IMR-90 (cell line): ENCODE measurements at regions not wholly inside any gene's neighbourhood (a gene's known extent, or its start where the extent isn't known, plus 50 kb on each side); places are given as distances from the start of the nearest gene placed in this dataset.

Source experiments
- ATAC-seq: fragments of 200-7000 bp; cut with Tn5 transposase; 2 replicates; pipeline ENCODE4 v1.9.1; 2020; ENCODE audit warnings: low read depth, mild to moderate bottlenecking, moderate library complexity
- BruUV-seq: library from RNA; stranded (reverse); fragments of 400-500 nt; replicated peaks from 2 replicates; lab custom pipeline; 2021; lab: Mats Ljungman, UMichigan
- CTCF ChIA-PET: fragments of 300-600 bp; formaldehyde crosslinking; extraction: SDS; loops from one replicate; lab custom pipeline; 2021; ENCODE audit warnings: antibody characterized with exemption; lab: Yijun Ruan, JAX
- POLR2A ChIA-PET: fragments of 300-600 bp; sonication (Branson Sonifier 250); formaldehyde crosslinking; loops from one replicate; lab custom pipeline; 2022; ENCODE audit warnings: antibody characterized with exemption; ENCODE audit not compliant: unreplicated experiment; lab: Charles Lee
- DNase-seq: peaks from one replicate; pipeline ENCODE4 v3.0.0; 2013
- H2AFZ ChIP-seq: replicated peaks from 2 replicates; pipeline ENCODE3; 2013; ENCODE audit warnings: low read length, mild to moderate bottlenecking; ENCODE audit not compliant: poor library complexity
- H2AK5ac ChIP-seq: 2 replicates; pipeline ENCODE4 v1.6.1; 2013; ENCODE audit warnings: low read depth, low read length, inconsistent platforms
- H2AK9ac ChIP-seq: replicated peaks from 2 replicates; pipeline ENCODE3; 2013; ENCODE audit warnings: mild to moderate bottlenecking, low read depth, low read length, moderate library complexity; ENCODE audit not compliant: poor library complexity
- H2BK120ac ChIP-seq: 2 replicates; pipeline ENCODE4 v1.6.1; 2013; ENCODE audit warnings: low read depth, low read length, inconsistent platforms
- H2BK15ac ChIP-seq: 3 replicates; pipeline ENCODE4 v1.6.1; 2013; ENCODE audit warnings: low read depth, low read length, inconsistent platforms
- H2BK20ac ChIP-seq: 2 replicates; pipeline ENCODE4 v1.6.1; 2013; ENCODE audit warnings: low read depth, mild to moderate bottlenecking, inconsistent platforms, low read length, moderate library complexity
- H2BK5ac ChIP-seq: 2 replicates; pipeline ENCODE4 v1.6.1; 2013; ENCODE audit warnings: mild to moderate bottlenecking, low read depth, low read length, inconsistent platforms; ENCODE audit not compliant: poor library complexity, severe bottlenecking
- H3K14ac ChIP-seq: replicated peaks from 2 replicates; pipeline ENCODE4 v1.6.1; 2013; ENCODE audit warnings: low read depth, low read length, inconsistent platforms
- H3K18ac ChIP-seq: 2 replicates; pipeline ENCODE4 v1.6.1; 2013; ENCODE audit warnings: low read depth, low read length, control low read depth
- H3K23ac ChIP-seq: 2 replicates; pipeline ENCODE4 v1.6.1; 2013; ENCODE audit warnings: low read depth, low read length, inconsistent platforms
- H3K27ac ChIP-seq: 2 replicates; pipeline ENCODE4 v1.5.1; 2013; ENCODE audit warnings: mild to moderate bottlenecking, control low read depth, low read length; ENCODE audit not compliant: insufficient read depth
- H3K27me3 ChIP-seq: 2 replicates; pipeline ENCODE4 v1.6.1; 2013; ENCODE audit warnings: low read length; ENCODE audit not compliant: control insufficient read depth, insufficient read depth
- H3K36me3 ChIP-seq: 2 replicates; pipeline ENCODE4 v1.6.1; 2013; ENCODE audit warnings: low read length, mixed read lengths; ENCODE audit not compliant: control insufficient read depth, insufficient read depth
- H3K4ac ChIP-seq: 2 replicates; pipeline ENCODE4 v1.6.1; 2013; ENCODE audit warnings: low read depth, low read length, inconsistent platforms
- H3K4me1 ChIP-seq: 2 replicates; pipeline ENCODE4 v1.6.1; 2013; ENCODE audit warnings: low read length, mixed read lengths; ENCODE audit not compliant: control insufficient read depth, insufficient read depth
- H3K4me2 ChIP-seq: 2 replicates; pipeline ENCODE4 v1.6.1; 2013; ENCODE audit warnings: low read depth, mild to moderate bottlenecking, control low read depth, low read length, moderate library complexity
- H3K4me3 ChIP-seq: 2 replicates; pipeline ENCODE4 v1.5.1; 2013; ENCODE audit warnings: low read depth, mild to moderate bottlenecking, control low read depth, low read length, moderate library complexity; ENCODE audit not compliant: insufficient read depth
- H3K56ac ChIP-seq: 2 replicates; pipeline ENCODE4 v1.6.1; 2013; ENCODE audit warnings: low read length, inconsistent platforms; ENCODE audit not compliant: insufficient read depth; ENCODE audit errors: extremely low read depth
- H3K79me1 ChIP-seq, 2 experiments: 2 replicates each; pipeline ENCODE4 v1.6.1; 2013; ENCODE audit warnings: low read length in 2 of 2, inconsistent platforms in 1 of 2, low read depth in 1 of 2
- H3K9ac ChIP-seq: 2 replicates; pipeline ENCODE4 v1.6.1; 2013; ENCODE audit warnings: low read depth, low read length, control low read depth
- H3K9me1 ChIP-seq: 2 replicates; pipeline ENCODE4 v1.6.1; 2013; ENCODE audit warnings: low read length, inconsistent platforms; ENCODE audit not compliant: insufficient read depth
- H3K9me3 ChIP-seq: 2 replicates; pipeline ENCODE4 v1.6.1; 2013; ENCODE audit warnings: low read length; ENCODE audit not compliant: control insufficient read depth, insufficient read depth
- H4K20me1 ChIP-seq: 2 replicates; pipeline ENCODE4 v1.6.1; 2013; ENCODE audit warnings: low read length, inconsistent platforms; ENCODE audit not compliant: insufficient read depth
- H4K5ac ChIP-seq: 2 replicates; pipeline ENCODE4 v1.6.1; 2013; ENCODE audit warnings: mild to moderate bottlenecking, low read depth, low read length, control low read depth
- H4K8ac ChIP-seq, 2 experiments: 2 replicates each; pipeline ENCODE4 v1.6.1; 2013; ENCODE audit warnings: low read depth in 2 of 2, low read length in 2 of 2, control low read depth in 1 of 2, inconsistent platforms in 1 of 2
- H4K91ac ChIP-seq: 2 replicates; pipeline ENCODE4 v1.6.1; 2013; ENCODE audit warnings: low read depth, low read length, inconsistent platforms; ENCODE audit not compliant: insufficient read depth
- BHLHE40 ChIP-seq: fragments of 150-350 bp; IDR thresholded peaks from 2 replicates; pipeline ENCODE4 v1.6.1; 2016; ENCODE audit warnings: mild to moderate bottlenecking, low read depth, low read length
- CEBPB ChIP-seq: IDR thresholded peaks from 2 replicates; pipeline ENCODE4 v1.6.1; 2012; ENCODE audit warnings: low read depth, low read length, improper control_type of control experiment
- CTCF ChIP-seq: conservative IDR thresholded peaks from 2 replicates; pipeline ENCODE4 v1.5.1; 2012; ENCODE audit warnings: mild to moderate bottlenecking, low read depth, low read length, improper control_type of control experiment
- ELK1 ChIP-seq: fragments of 150-350 bp; IDR thresholded peaks from 2 replicates; pipeline ENCODE4 v1.6.1; 2016; ENCODE audit warnings: low read depth, mild to moderate bottlenecking, low read length, moderate library complexity, borderline replicate concordance
- FOS ChIP-seq: fragments of 150-350 bp; IDR thresholded peaks from 2 replicates; pipeline ENCODE4 v1.6.1; 2016; ENCODE audit warnings: low read depth, low read length
- MAFK ChIP-seq: IDR thresholded peaks from 2 replicates; pipeline ENCODE4 v1.6.1; 2012; ENCODE audit warnings: low read depth, low read length, improper control_type of control experiment
- MXI1 ChIP-seq: IDR thresholded peaks from 2 replicates; pipeline ENCODE4 v1.6.1; 2012; ENCODE audit warnings: low read depth, mild to moderate bottlenecking, low read length, moderate library complexity, borderline replicate concordance
- NFE2L2 ChIP-seq: fragments of 150-350 bp; IDR thresholded peaks from 2 replicates; pipeline ENCODE4 v1.6.1; 2016; ENCODE audit warnings: low read depth, mild to moderate bottlenecking, low read length
- POLR2A ChIP-seq: IDR thresholded peaks from 2 replicates; pipeline ENCODE4 v1.6.1; 2012; ENCODE audit warnings: mild to moderate bottlenecking, low read depth, low read length
- RAD21 ChIP-seq: IDR thresholded peaks from 2 replicates; pipeline ENCODE4 v1.6.1; 2012; ENCODE audit warnings: low read length, improper control_type of control experiment
- RCOR1 ChIP-seq: IDR thresholded peaks from 2 replicates; pipeline ENCODE4 v1.6.1; 2012; ENCODE audit warnings: mild to moderate bottlenecking, low read length, improper control_type of control experiment; ENCODE audit not compliant: insufficient replicate concordance
- RFX5 ChIP-seq: IDR thresholded peaks from 2 replicates; pipeline ENCODE4 v1.8.0; 2012; ENCODE audit warnings: low read depth, mild to moderate bottlenecking, low read length, moderate library complexity
- SMC3 ChIP-seq: fragments of 150-350 bp; IDR thresholded peaks from 2 replicates; pipeline ENCODE4 v1.6.1; 2016; ENCODE audit warnings: low read depth, mild to moderate bottlenecking, antibody characterized with exemption, low read length, moderate library complexity
- USF2 ChIP-seq: fragments of 150-350 bp; IDR thresholded peaks from 2 replicates; pipeline ENCODE4 v1.6.1; 2017; ENCODE audit warnings: mild to moderate bottlenecking, antibody characterized with exemption, low read length, low read depth
- WGBS, 2 experiments: methylation state at CpG; one replicate each; pipeline versions ENCODE4 v1.1.5 to v1.1.7; 2013; ENCODE audit warnings: missing lambda C conversion rate in 2 of 2; ENCODE audit not compliant: insufficient read length in 1 of 2; ENCODE audit errors: extremely low coverage in 2 of 2; 5-methylcytosine and 5-hydroxymethylcytosine counted together
- dilution Hi-C: fragments of 300-500 bp; cut with HindIII; formaldehyde crosslinking; loops from one replicate; pipeline ENCODE4 v1.14.3; 2018; ENCODE audit warnings: low sequenced_read_pairs; ENCODE audit not compliant: unreplicated experiment
- in situ Hi-C: fragments of 300-500 bp; cut with MboI; formaldehyde crosslinking; loops from 3 replicates; pipeline ENCODE4 v1.14.3; 2019; ENCODE audit warnings: low sequenced_read_pairs, inconsistent platforms, mixed read lengths
- intact Hi-C: fragments of 100-400 bp; cut with micrococcal nuclease; formaldehyde crosslinking; loops from 2 replicates; pipeline ENCODE4 v1.10.0; 2022

- Histone ChIP-seq H2BK20ac (no peak overlapping the region), H4K20me1 (no peaks in the 10 kb centered on the region), H3K23ac (no peak overlapping the region), H3K79me1 (no peaks in the 10 kb centered on the region), H3K27ac (no peak overlapping the region), H3K4ac (no peak overlapping the region), H3K14ac (no peak overlapping the region), H2BK5ac (no peak overlapping the region), H3K9ac (no peak overlapping the region), H2BK15ac (no peak overlapping the region), H4K91ac (no peak overlapping the region), H4K5ac (no peak overlapping the region), H2BK120ac (no peak overlapping the region), H3K27me3 (no peaks in the 10 kb centered on the region), H2AK5ac (no peak overlapping the region), H2AFZ (no peak overlapping the region), H3K4me3 (no peak overlapping the region), H3K9me3 (peaks cover 10% of the 10 kb centered on the region), H4K8ac (no peak overlapping the region), H3K56ac (no peak overlapping the region), H2AK9ac (no peak overlapping the region), H3K18ac (no peak overlapping the region), H3K9me1 (no peaks in the 10 kb centered on the region), H3K4me2 (no peak overlapping the region), H3K4me1 (no peaks in the 10 kb centered on the region), H3K36me3 (no peaks in the 10 kb centered on the region)
- in situ Hi-C loops = no loop called here
- no peak for ATAC-seq
- dilution Hi-C loops = no loop called here
- 93% methylated on average over 21 of the region's 56 CpGs; no CpG with 5 or more reads in 1 of the 2 experiments for WGBS, 2 experiments
- DNase-seq = no peak
- no peak for TF ChIP-seq NFE2L2
- no peak for TF ChIP-seq RAD21
- no peak for TF ChIP-seq MXI1
- TF ChIP-seq RCOR1 = no peak
- no peak for TF ChIP-seq FOS
- TF ChIP-seq USF2 = no peak
- TF ChIP-seq POLR2A = no peak
- no peak for TF ChIP-seq CTCF
- no peak for TF ChIP-seq CEBPB
- no peak for TF ChIP-seq SMC3
- no peak for TF ChIP-seq RFX5
- no peak for TF ChIP-seq ELK1
- TF ChIP-seq MAFK = no peak
- no peak for TF ChIP-seq BHLHE40
- intact Hi-C loops = no loop called here
- POLR2A ChIA-PET = no interaction called here
- CTCF ChIA-PET = interaction anchor here (0.6 kb wide), 1 partner anchor 522 kb away, joined by 3 read pairs; no protein-coding TSS in a partner anchor
- BruUV-seq = no TSS peak
Measured at GRCh38 chr14:41154143-41154807, 452.4 kb upstream of the LRFN5 start.
